Common myeloid progenitor, CD34-positive (primary cell): ENCODE measurements at regions not wholly inside any gene's neighbourhood (a gene's known extent, or its start where the extent isn't known, plus 50 kb on each side); places are given as distances from the start of the nearest gene placed in this dataset.

Source experiments
- CTCF ChIA-PET: fragments of 350-600 bp; sonication (Branson Sonifier 250); formaldehyde crosslinking; loops from one replicate; lab custom pipeline; 2021; ENCODE audit warnings: antibody characterized with exemption; lab: Charles Lee
- POLR2A ChIA-PET: fragments of 350-600 bp; sonication (Branson Sonifier 250); formaldehyde crosslinking; loops from one replicate; lab custom pipeline; 2021; ENCODE audit warnings: antibody characterized with exemption; lab: Charles Lee
- DNase-seq, 3 donors: peaks; one replicate each; pipeline versions ENCODE4 v3.0.0 to v3.0.0-alpha.2; 2013
- H3K27ac ChIP-seq, 2 experiments: 1 replicate in 1 of 2; 2 replicates in 1 of 2; pipeline ENCODE4 v1.7.0; 2013; ENCODE audit warnings: inconsistent platforms in 2 of 2, low read length in 2 of 2, mild to moderate bottlenecking in 2 of 2, low read depth in 1 of 2, moderate library complexity in 1 of 2; ENCODE audit not compliant: severe bottlenecking in 2 of 2, insufficient read depth in 1 of 2, poor library complexity in 1 of 2
- H3K27me3 ChIP-seq, 5 experiments: replicated peaks in 2 of 5; 1 replicate in 3 of 5; 2 replicates in 2 of 5; pipeline versions ENCODE4 v1.6.1 to v1.7.0; 2013; ENCODE audit warnings: low read length in 4 of 5, mild to moderate bottlenecking in 2 of 5, moderate library complexity in 2 of 5, inconsistent platforms in 1 of 5; ENCODE audit not compliant: insufficient read depth in 5 of 5, control insufficient read depth in 4 of 5
- H3K36me3 ChIP-seq, 4 experiments: 1 replicate in 2 of 4; 2 replicates in 2 of 4; pipeline versions ENCODE4 v1.6.1 to v1.7.0; 2013; ENCODE audit warnings: low read length in 3 of 4, control low read depth in 1 of 4, mild to moderate bottlenecking in 1 of 4; ENCODE audit not compliant: control insufficient read depth in 4 of 4, insufficient read depth in 4 of 4
- H3K4me1 ChIP-seq, 4 experiments: 1 replicate in 3 of 4; 2 replicates in 1 of 4; pipeline versions ENCODE4 v1.6.1 to v1.7.1; 2013; ENCODE audit warnings: low read length in 3 of 4, mild to moderate bottlenecking in 3 of 4, control low read depth in 1 of 4, inconsistent platforms in 1 of 4, moderate library complexity in 1 of 4; ENCODE audit not compliant: control insufficient read depth in 4 of 4, insufficient read depth in 4 of 4; ENCODE audit errors: control extremely low read depth in 1 of 4
- H3K4me3 ChIP-seq, 7 experiments: 1 replicate in 4 of 7; 2 replicates in 3 of 7; pipeline versions ENCODE4 v1.5.1 to v1.7.0; 2013; ENCODE audit warnings: mild to moderate bottlenecking in 7 of 7, low read length in 6 of 7, moderate library complexity in 6 of 7, inconsistent platforms in 2 of 7, low read depth in 2 of 7, control low read depth in 1 of 7; ENCODE audit not compliant: insufficient read depth in 4 of 7, control insufficient read depth in 1 of 7; ENCODE audit errors: extremely low read depth in 1 of 7
- H3K9me3 ChIP-seq, 5 experiments: 1 replicate in 4 of 5; 2 replicates in 1 of 5; pipeline versions ENCODE4 v1.6.1 to v1.7.1; 2013; ENCODE audit warnings: low read length in 4 of 5, mild to moderate bottlenecking in 2 of 5, inconsistent platforms in 1 of 5, low read depth in 1 of 5, moderate library complexity in 1 of 5; ENCODE audit not compliant: control insufficient read depth in 4 of 5, insufficient read depth in 2 of 5; ENCODE audit errors: control extremely low read depth in 1 of 5
- WGBS: methylation state at CpG from one replicate; pipeline ENCODE4 v1.1.5; 2013; ENCODE audit not compliant: insufficient coverage; 5-methylcytosine and 5-hydroxymethylcytosine counted together

DNA sequence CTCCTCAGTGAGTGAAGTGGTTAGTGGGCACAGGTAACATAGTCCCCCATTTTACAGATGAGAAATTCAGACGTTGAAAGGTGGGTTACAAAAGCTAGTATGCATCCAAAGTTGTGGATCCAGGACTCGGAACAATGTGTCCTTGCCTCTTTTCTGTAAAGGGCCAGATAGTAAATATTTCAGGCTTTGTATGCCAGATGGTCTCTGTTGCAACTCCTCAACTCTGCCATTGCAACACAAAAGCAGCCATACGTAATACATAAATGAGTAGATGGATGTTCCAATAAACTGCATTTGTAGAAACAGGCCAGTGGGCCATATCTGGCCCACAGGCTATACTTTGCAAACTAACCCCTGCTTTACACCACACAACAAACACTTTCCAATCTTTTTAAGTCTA, 166.6 kb upstream of the PKDCC start:
- no peaks in the 10 kb centered on the region for H3K36me3 ChIP-seq
- 100% methylated on average over 1 of the region's 3 CpGs for WGBS
- no peak for DNase-seq
- POLR2A ChIA-PET: no interaction called here
- no peak overlapping the region for H3K27ac ChIP-seq
- H3K4me1 ChIP-seq: peaks cover 0 to 29% (median 27%) of the 10 kb centered on the region in 4 experiments
- H3K27me3 ChIP-seq: no peaks in the 10 kb centered on the region
- no peak overlapping the region for H3K4me3 ChIP-seq
- CTCF ChIA-PET: interaction anchor here (1.0 to 19.9 kb wide), 3 partner anchors 8 to 208 kb away, joined by 3 to 505 read pairs (median 5); no protein-coding TSS in a partner anchor
- no peaks in the 10 kb centered on the region for H3K9me3 ChIP-seq

DNA sequence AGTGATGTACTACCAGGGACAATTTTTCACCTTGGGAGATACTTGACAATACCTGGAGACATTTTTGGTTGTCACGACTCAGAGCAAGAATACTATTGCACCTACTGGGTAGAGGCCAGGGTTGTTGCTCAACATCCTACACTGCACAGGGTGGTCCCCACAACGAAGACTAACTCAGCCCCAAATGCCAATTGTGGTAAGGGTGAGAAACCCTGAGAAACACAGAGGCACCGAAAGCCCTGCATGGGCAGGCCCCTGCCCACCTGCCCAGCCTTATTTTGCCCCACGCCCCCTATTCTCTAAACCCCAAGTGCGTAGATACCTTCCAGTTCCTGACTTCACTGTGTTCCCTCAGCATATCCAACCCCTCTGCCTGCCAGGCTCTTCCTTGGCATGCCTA, 163.1 kb upstream of the PKDCC start:
- POLR2A ChIA-PET: no interaction called here
- WGBS: 94% methylated on average over 4 of the region's 5 CpGs

DNA sequence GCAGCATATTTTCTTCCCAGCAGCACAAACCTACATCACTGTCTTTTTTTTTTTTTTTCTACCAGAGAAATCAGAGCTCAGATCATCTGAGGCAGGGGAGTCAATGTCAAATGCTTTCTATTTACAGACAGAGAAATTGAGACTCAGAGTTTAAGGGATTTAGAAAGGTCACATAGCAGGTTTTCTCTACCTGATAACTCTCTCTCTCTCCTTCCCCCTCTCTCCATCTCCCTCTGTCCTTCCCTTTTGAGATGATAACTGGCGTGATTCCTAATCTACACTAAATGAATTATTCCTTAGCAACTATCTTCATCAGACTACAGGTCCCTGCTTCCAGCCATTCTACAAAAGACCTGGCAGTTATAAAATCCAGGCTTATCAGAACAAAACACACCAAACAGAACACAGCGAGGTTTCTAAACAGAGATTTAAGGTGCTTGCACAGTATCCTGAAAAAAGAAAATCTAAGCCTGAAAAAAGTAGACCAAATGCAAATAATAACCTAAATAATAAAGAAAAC, 161.6 kb upstream of the PKDCC start:
- no peaks in the 10 kb centered on the region for H3K27me3 ChIP-seq
- no peak overlapping the region for H3K27ac ChIP-seq
- CTCF ChIA-PET: interaction anchor here (0.6 to 2.4 kb wide), 4 partner anchors 14 to 521 kb away, joined by 3 to 9 read pairs (median 4); no protein-coding TSS in a partner anchor
- H3K36me3 ChIP-seq: no peaks in the 10 kb centered on the region
- 100% methylated on average over 1 of the region's 2 CpGs for WGBS
- H3K4me3 ChIP-seq: no peak overlapping the region
- no peaks in the 10 kb centered on the region for H3K4me1 ChIP-seq
- H3K9me3 ChIP-seq: no peaks in the 10 kb centered on the region
- POLR2A ChIA-PET: no interaction called here
- DNase-seq: no peak

More for the DNA sequence above, 163.1 kb upstream of the PKDCC start:
- Histone ChIP-seq H3K36me3 (no peaks in the 10 kb centered on the region), H3K4me3 (no peak overlapping the region), H3K27me3 (no peaks in the 10 kb centered on the region), H3K4me1 (peaks cover 0 to 10% (median 8%) of the 10 kb centered on the region in 4 experiments), H3K27ac (no peak overlapping the region), H3K9me3 (no peaks in the 10 kb centered on the region)
- CTCF ChIA-PET: interaction anchor here (1.4 to 2.4 kb wide), 2 partner anchors 12 to 202 kb away, joined by 6 to 9 read pairs; no protein-coding TSS in a partner anchor
- DNase-seq: no peak

DNA sequence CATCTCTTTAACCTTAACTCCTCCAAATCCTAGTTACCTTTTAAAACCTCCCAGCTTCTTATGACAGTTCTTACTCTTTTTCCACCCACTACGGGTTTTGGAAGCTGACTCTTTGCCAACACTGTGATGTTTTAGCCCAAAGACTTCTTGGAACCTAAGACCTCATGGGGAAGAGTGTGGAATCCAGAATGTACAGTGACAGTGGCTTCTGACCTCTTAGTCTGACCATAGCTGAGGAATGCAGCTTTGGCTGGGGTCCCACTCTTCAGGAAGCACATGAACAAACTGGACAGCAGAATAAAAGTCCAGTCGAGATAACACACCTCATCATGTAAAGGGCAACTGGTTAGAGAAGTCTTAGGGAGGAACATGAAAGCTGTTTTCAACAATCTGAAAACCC, 161.1 kb upstream of the PKDCC start:
- Histone ChIP-seq H3K27me3 (no peaks in the 10 kb centered on the region), H3K4me3 (no peak overlapping the region), H3K4me1 (no peaks in the 10 kb centered on the region), H3K9me3 (no peaks in the 10 kb centered on the region), H3K36me3 (no peaks in the 10 kb centered on the region), H3K27ac (no peak overlapping the region)
- CTCF ChIA-PET: interaction anchor here (0.5 to 2.4 kb wide), 3 partner anchors 15 to 482 kb away, joined by 3 to 9 read pairs (median 5); no protein-coding TSS in a partner anchor
- POLR2A ChIA-PET: interaction anchor here (0.7 kb wide), 1 partner anchor 759 kb away, joined by 3 read pairs; no protein-coding TSS in a partner anchor
- 100% methylated on average over 1 of the region's 2 CpGs for WGBS
- no peak for DNase-seq

DNA sequence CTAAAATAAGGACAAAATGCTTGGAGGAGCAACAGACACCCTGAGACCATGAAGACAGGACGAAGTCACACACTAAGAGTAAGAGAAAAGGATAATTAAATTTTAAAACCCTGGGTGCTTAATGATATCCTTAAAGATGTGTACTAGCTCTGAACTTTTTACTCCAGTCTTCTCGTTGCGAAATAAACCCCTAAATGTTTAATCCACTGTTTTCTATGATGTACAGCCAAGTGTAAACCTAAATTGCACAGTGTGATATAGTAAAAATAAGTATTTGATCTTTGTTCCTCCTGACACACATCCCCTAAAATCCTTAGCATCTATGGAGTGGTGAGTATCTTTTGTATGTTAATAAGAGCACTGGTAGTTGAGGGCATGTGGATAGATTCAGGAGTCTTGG, 157.5 kb upstream of the PKDCC start:
- Histone ChIP-seq H3K27ac (no peak overlapping the region), H3K4me1 (no peaks in the 10 kb centered on the region), H3K4me3 (no peak overlapping the region), H3K9me3 (no peaks in the 10 kb centered on the region), H3K27me3 (no peaks in the 10 kb centered on the region), H3K36me3 (no peaks in the 10 kb centered on the region)
- ChIA-PET POLR2A (no interaction called here), CTCF (interaction anchor here (1.6 kb wide), 1 partner anchor 10 kb away, joined by 3 read pairs; no protein-coding TSS in a partner anchor)
- no CpG with 5 or more reads among the region's 3 CpGs for WGBS
- no peak for DNase-seq

DNA sequence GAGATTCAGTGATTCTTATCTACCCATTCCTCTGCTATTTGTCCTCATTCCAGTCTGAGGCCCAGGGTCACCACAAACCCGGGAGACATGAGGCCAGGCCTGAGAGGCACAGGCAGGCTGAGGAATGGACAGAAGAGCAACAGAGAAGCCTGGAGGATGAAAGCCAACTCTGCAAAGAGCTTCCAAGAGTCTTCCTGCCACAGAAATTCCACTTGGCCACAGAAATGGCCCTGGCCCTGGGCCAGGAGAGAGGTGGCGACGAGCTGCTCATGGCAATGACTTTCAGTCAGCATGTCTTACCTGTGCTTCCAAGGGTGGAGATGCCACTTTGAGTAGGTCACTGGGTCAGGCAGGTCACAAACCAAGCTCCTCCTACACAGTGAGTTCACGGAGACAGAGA, 155.3 kb upstream of the PKDCC start:
- H3K4me1 ChIP-seq: no peaks in the 10 kb centered on the region
- H3K9me3 ChIP-seq: no peaks in the 10 kb centered on the region
- ChIA-PET POLR2A (no interaction called here), CTCF (no interaction called here)
- WGBS: 100% methylated on average over 2 of the region's 4 CpGs
- no peak overlapping the region for H3K27ac ChIP-seq
- no peaks in the 10 kb centered on the region for H3K36me3 ChIP-seq
- DNase-seq: no peak
- H3K4me3 ChIP-seq: no peak overlapping the region
- no peaks in the 10 kb centered on the region for H3K27me3 ChIP-seq

DNA sequence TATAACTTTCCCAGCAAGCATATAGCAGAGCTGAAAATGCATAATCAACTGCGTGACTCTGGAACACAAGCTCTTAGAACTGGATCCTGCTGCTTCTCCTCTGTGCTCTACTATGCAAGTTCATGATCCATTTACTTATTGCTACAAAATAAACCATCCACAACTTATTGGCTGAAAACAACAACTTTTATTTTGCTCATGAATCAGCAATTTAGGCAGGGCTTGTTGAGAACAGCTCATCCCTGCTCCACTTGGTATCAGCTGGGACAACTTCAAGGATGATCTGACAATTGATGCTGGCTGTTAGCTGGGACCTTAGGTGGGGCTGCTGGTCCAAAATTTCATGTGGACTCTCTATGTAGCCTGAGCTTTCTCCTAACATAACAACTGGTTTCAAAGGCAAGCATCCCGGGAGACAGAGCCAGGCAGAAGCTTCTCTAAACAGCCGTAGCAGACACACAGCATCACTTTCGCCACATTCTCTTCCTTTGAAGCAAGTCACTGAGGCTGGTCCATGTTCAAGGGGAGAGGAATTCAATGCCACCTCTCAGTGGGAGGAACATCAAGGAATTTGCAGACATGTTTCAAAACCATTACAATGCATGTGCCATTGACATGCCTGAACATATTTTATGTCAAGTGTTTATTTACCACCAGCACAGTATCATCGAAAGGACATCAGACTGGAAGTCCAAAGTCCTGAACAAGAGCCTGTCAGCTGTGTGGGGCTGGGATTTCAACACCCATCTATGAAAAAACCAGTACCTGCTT, 153.1 kb upstream of the PKDCC start:
- POLR2A ChIA-PET: no interaction called here
- Histone ChIP-seq H3K4me3 (no peak overlapping the region), H3K9me3 (no peaks in the 10 kb centered on the region), H3K36me3 (no peaks in the 10 kb centered on the region), H3K27me3 (no peaks in the 10 kb centered on the region), H3K27ac (no peak overlapping the region), H3K4me1 (no peaks in the 10 kb centered on the region)
- CTCF ChIA-PET: interaction anchor here (0.8 to 0.9 kb wide), 2 partner anchors 15 to 24 kb away, joined by 3 read pairs; no protein-coding TSS in a partner anchor
- WGBS: 93% methylated on average over 3 of the region's 5 CpGs
- DNase-seq: no peak
